Endodermal cell (in vitro differentiated cells): ENCODE measurements at regions not wholly inside any gene's neighbourhood (a gene's known extent, or its start where the extent isn't known, plus 50 kb on each side); places are given as distances from the start of the nearest gene placed in this dataset.

Experiments used
- DNase-seq: peaks from one replicate; pipeline ENCODE4 v3.0.0-alpha.2; 2017
- H3K27ac ChIP-seq: 2 replicates; pipeline ENCODE4 v1.5.1; 2013; ENCODE audit warnings: mild to moderate bottlenecking, low read depth, low read length, moderate library complexity
- H3K27me3 ChIP-seq: 2 replicates; pipeline ENCODE4 v1.6.1; 2013; ENCODE audit warnings: mild to moderate bottlenecking, low read length, moderate library complexity; ENCODE audit not compliant: insufficient read depth, control insufficient read depth, poor library complexity, severe bottlenecking
- H3K36me3 ChIP-seq: 2 replicates; pipeline ENCODE4 v1.7.0; 2013; ENCODE audit warnings: mild to moderate bottlenecking, low read length, moderate library complexity; ENCODE audit not compliant: control insufficient read depth, insufficient read depth
- H3K4me1 ChIP-seq: one replicate; pipeline ENCODE4 v1.7.0; 2013; ENCODE audit warnings: low read length; ENCODE audit not compliant: control insufficient read depth, insufficient read depth
- H3K4me3 ChIP-seq: 2 replicates; pipeline ENCODE4 v1.5.1; 2013; ENCODE audit warnings: mild to moderate bottlenecking, low read length, moderate library complexity
- H3K9ac ChIP-seq: 2 replicates; pipeline ENCODE4 v1.6.1; 2013; ENCODE audit warnings: mild to moderate bottlenecking, low read length, moderate library complexity; ENCODE audit not compliant: poor library complexity, severe bottlenecking; ENCODE audit errors: extremely low read depth
- H3K9me3 ChIP-seq: 2 replicates; pipeline ENCODE4 v1.6.1; 2013; ENCODE audit warnings: mild to moderate bottlenecking, low read length, moderate library complexity; ENCODE audit not compliant: control insufficient read depth
- H3K27ac Mint-ChIP-seq: 2 replicates; pipeline ENCODE4 v1.8.0; 2020; ENCODE audit warnings: mixed read lengths
- H3K27me3 Mint-ChIP-seq: 2 replicates; pipeline ENCODE4 v1.8.0; 2021; ENCODE audit warnings: mild to moderate bottlenecking, mixed read lengths; ENCODE audit not compliant: insufficient read depth
- H3K36me3 Mint-ChIP-seq: 2 replicates; pipeline ENCODE4 v1.8.0; 2020; ENCODE audit warnings: low read depth, mixed read lengths
- H3K4me1 Mint-ChIP-seq: 2 replicates; pipeline ENCODE4 v1.8.0; 2020; ENCODE audit warnings: mixed read lengths
- H3K4me3 Mint-ChIP-seq: 2 replicates; pipeline ENCODE4 v1.8.0; 2020; ENCODE audit warnings: mild to moderate bottlenecking, moderate library complexity, mixed read lengths
- H3K9me3 Mint-ChIP-seq: 2 replicates; pipeline ENCODE4 v1.8.0; 2020; ENCODE audit warnings: mild to moderate bottlenecking, mixed read lengths
- WGBS, 2 experiments: methylation state at CpG; one replicate each; pipeline versions ENCODE4 v1.1.5 to v1.1.7; 2013; ENCODE audit warnings: missing lambda C conversion rate in 2 of 2, mixed read lengths in 1 of 2; ENCODE audit not compliant: insufficient coverage in 1 of 2, insufficient read length in 1 of 2; 5-methylcytosine and 5-hydroxymethylcytosine counted together
- TF ChIP-seq, protein P1 (sequence below): fragments of 200-600 bp; sonication (generic); conservative IDR thresholded peaks from 2 replicates; pipeline ENCODE4 v1.5.0; 2021; ENCODE audit warnings: antibody characterized with exemption, mild to moderate bottlenecking

DNA sequence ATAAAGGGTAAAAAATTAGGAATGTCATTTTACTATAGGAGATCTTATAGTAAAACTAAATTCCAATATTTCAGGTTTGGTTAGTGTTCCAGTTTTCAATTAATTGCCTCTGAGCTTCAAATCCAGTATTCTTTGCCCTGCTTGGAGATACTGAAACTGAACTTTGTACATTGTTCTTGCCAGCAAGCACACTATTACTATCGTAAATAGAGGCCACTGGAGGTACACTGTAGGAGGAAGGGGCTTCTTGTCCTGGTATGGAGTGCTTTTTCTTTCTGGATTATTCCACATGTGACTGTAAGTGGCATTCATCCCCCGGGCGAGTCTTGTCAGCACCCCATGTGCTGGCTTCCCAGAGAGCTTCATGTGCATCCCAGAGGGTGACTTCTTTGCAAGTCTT lies 234.7 kb upstream of the PTPRZ1 start:
- H3K27ac Mint-ChIP-seq: no peak overlapping the region
- no peak for DNase-seq
- peaks cover 8% of the 10 kb centered on the region for H3K4me1 ChIP-seq
- H3K36me3 ChIP-seq: no peaks in the 10 kb centered on the region
- 96 to 100% methylated on average over 3 of the region's 3 CpGs for WGBS, 2 experiments
- no peak overlapping the region for H3K4me3 ChIP-seq
- peaks cover 20% of the 10 kb centered on the region for H3K4me1 Mint-ChIP-seq
- no peak overlapping the region for H3K4me3 Mint-ChIP-seq
- H3K27me3 ChIP-seq: no peaks in the 10 kb centered on the region
- H3K27me3 Mint-ChIP-seq: no peaks in the 10 kb centered on the region
- TF ChIP-seq, protein P1, sequence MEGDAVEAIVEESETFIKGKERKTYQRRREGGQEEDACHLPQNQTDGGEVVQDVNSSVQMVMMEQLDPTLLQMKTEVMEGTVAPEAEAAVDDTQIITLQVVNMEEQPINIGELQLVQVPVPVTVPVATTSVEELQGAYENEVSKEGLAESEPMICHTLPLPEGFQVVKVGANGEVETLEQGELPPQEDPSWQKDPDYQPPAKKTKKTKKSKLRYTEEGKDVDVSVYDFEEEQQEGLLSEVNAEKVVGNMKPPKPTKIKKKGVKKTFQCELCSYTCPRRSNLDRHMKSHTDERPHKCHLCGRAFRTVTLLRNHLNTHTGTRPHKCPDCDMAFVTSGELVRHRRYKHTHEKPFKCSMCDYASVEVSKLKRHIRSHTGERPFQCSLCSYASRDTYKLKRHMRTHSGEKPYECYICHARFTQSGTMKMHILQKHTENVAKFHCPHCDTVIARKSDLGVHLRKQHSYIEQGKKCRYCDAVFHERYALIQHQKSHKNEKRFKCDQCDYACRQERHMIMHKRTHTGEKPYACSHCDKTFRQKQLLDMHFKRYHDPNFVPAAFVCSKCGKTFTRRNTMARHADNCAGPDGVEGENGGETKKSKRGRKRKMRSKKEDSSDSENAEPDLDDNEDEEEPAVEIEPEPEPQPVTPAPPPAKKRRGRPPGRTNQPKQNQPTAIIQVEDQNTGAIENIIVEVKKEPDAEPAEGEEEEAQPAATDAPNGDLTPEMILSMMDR: no peak
- H3K9me3 ChIP-seq: no peaks in the 10 kb centered on the region
- no peaks in the 10 kb centered on the region for H3K9me3 Mint-ChIP-seq
- no peaks in the 10 kb centered on the region for H3K36me3 Mint-ChIP-seq
- no peak overlapping the region for H3K27ac ChIP-seq
- H3K9ac ChIP-seq: no peak overlapping the region

DNA sequence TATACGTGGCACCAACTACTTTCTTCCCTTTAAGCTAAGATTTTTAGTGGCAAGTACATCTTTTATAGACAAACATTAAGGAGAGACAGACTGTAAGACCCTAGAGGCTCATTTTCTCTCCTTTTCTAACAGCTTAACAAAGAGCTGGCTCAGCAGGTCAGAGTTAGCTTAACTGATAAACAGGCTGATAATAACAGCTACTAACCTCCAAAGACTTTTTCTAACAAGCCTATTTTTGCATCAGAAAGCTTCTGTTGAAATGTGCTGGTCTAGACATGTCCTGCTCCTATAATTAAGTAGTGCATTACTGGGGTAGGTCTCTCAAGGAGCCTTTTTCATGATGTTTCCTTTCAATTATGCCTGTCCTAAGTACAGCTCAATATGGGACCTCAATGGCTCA lies 238.2 kb upstream of the FAM3C start:
- H3K4me1 ChIP-seq: peaks cover 8% of the 10 kb centered on the region
- no peaks in the 10 kb centered on the region for H3K36me3 Mint-ChIP-seq
- H3K4me1 Mint-ChIP-seq: peaks cover 23% of the 10 kb centered on the region
- H3K27me3 ChIP-seq: no peaks in the 10 kb centered on the region
- no peaks in the 10 kb centered on the region for H3K27me3 Mint-ChIP-seq
- DNase-seq: no peak
- WGBS, 2 experiments: 31% methylated on average over 1 of the region's 1 CpG; no CpG with 5 or more reads in 1 of the 2 experiments
- no peak overlapping the region for H3K27ac Mint-ChIP-seq
- H3K4me3 Mint-ChIP-seq: no peak overlapping the region
- no peaks in the 10 kb centered on the region for H3K9me3 Mint-ChIP-seq
- no peaks in the 10 kb centered on the region for H3K9me3 ChIP-seq
- no peaks in the 10 kb centered on the region for H3K36me3 ChIP-seq
- TF ChIP-seq, protein P1: no peak
- H3K27ac ChIP-seq: no peak overlapping the region
- H3K4me3 ChIP-seq: no peak overlapping the region
- no peak overlapping the region for H3K9ac ChIP-seq

DNA sequence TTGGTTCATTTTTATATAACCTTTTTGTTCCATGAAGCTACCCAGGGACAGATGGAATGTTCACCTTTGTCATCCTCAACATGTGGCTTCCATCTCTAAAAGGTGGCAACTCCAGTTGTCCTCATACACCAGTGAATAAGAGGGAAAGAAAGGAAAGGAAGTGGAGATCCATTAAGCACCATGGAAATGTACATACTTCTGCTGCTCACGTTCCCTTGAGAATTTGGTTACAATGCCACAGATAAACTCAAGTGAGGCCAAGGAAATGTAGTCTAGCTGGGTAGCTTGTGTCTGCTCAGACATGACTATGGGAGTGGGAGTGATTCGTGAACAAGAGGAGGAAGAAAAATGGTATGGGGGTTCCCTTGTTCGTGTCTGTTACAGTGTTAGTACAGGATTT lies 237.1 kb upstream of the FAM3C start:
- Histone ChIP-seq H3K9me3 (no peaks in the 10 kb centered on the region), H3K27ac (no peak overlapping the region), H3K36me3 (no peaks in the 10 kb centered on the region), H3K27me3 (no peaks in the 10 kb centered on the region), H3K4me3 (no peak overlapping the region), H3K9ac (no peak overlapping the region), H3K4me1 (peaks cover 8% of the 10 kb centered on the region)
- Mint-ChIP-seq H3K9me3 (no peaks in the 10 kb centered on the region), H3K27ac (no peak overlapping the region), H3K4me1 (peaks cover 23% of the 10 kb centered on the region), H3K4me3 (no peak overlapping the region), H3K27me3 (no peaks in the 10 kb centered on the region), H3K36me3 (no peaks in the 10 kb centered on the region)
- TF ChIP-seq, protein P1: no peak
- 50 to 87% methylated on average over 1 to 3 of the region's 3 CpGs for WGBS, 2 experiments
- DNase-seq: no peak
